C4-2B (cell line): ENCODE measurements at regions not wholly inside any gene's neighbourhood (a gene's known extent, or its start where the extent isn't known, plus 50 kb on each side); places are given as distances from the start of the nearest gene placed in this dataset.

ENCODE experiments used
- H3K27ac ChIP-seq: fragments of 450-650 bp; 2 replicates; pipeline ENCODE4 v1.5.1; 2017
- CTCF ChIP-seq: fragments of 450-650 bp; conservative IDR thresholded peaks from 2 replicates; pipeline ENCODE4 v1.5.1; 2017; ENCODE audit warnings: mild to moderate bottlenecking
- ZFX ChIP-seq: fragments of 450-650 bp; IDR thresholded peaks from 2 replicates; pipeline ENCODE4 v1.6.1; 2017

- no peak for TF ChIP-seq ZFX
- no peak for TF ChIP-seq CTCF
- no peak overlapping the region for H3K27ac ChIP-seq
These were observed 648.2 kb upstream of the ID2 start for GRCh38 chr2:8033546-8034096.

- H3K27ac ChIP-seq = no peak overlapping the region
- TF ChIP-seq ZFX (no peak), CTCF (no peak)
These were observed 645.5 kb upstream of the ID2 start for GRCh38 chr2:8036366-8036765.

DNA sequence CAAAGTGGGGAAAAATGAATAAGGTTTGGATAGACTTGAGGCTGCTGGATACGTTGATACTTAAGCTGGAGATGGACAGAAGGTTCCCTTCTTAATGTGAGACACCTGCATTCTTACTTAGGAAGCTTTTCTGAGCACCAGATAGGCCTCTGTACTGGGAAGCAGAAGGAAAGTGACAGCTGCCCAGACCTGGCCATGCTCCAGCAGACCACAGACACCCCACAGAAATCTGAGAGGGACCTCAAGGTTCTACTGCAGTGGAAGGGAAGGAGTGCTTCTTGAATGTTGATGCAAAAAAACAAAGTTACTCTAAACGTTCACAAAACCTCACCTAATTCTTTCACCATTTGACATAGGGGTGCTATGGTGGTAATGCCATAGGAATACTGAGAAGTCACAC is 642.1 kb upstream of the ID2 start:
- TF ChIP-seq CTCF = no peak
- no peak for TF ChIP-seq ZFX
- no peak overlapping the region for H3K27ac ChIP-seq

DNA sequence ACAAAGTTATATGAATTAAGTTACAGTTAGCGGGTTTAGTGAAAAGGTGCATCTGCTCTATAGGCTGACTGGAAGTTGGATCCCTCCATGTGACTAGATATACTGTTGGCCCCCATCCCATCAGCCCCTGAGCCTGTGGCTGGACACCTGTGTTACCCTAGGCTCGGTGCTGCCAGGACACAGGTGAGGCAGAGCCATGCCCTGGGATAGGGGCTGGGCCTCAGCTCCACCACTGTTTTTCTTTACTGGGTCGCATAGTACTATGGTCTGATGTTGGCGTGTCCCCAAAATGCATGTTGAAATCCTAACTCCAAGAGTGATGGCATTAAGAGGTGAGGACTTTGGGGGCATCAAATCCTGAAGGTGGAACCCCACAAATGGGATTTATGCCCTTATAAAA is 638.6 kb upstream of the ID2 start:
- TF ChIP-seq ZFX (no peak), CTCF (no peak)
- no peak overlapping the region for H3K27ac ChIP-seq

DNA sequence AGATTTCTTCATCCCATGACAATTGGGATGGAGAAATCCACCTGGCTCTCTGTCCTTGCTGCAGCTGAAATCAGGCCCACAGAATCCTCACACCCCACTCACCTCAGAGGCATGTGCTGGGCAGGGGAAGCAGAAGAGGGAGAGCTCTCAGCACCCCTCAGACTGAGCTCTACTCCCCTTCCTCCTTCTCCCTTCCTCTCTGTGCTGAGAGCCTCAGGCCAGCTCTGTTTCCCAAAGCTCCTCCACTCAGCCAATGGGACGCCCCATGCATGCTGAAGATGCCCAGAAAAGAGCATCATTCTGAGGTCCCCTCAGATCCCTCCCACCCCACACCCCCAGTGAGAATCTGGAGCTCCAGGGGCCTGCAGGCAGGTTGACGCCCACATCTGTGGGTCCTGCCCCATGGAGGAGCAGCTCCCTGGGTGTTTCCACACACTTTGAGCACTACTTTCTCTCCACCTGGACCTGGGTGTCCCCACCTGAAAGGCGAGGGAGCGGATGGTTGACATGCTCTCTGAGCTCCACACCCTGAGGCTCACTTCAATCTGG is 637.7 kb upstream of the ID2 start:
- TF ChIP-seq ZFX (no peak), CTCF (no peak)
- H3K27ac ChIP-seq = no peak overlapping the region

DNA sequence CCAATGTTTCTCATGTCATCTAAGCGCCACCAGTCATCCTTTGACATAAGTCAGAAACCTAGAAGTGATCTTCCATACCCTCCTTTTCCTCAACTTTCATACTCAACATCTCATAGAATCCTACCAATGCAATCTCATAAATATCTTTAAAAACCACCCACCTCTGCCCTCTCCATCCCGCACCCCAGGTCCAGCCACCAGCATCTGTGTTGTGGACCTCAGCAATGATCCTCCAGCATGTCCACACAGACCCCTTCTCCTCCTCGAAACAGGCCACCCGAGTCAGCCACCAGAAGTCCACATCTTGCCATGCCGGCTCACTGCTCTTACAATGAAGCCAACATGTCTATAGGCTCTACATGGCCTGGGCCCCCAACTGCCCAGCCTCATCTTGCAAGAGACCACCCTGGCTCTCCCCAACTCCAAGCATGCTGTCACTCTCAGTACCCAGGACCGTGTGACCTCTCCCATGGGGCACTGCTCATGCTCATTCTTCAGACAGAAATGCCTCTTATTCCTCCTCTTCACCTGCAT is 636.7 kb upstream of the ID2 start:
- TF ChIP-seq CTCF (no peak), ZFX (no peak)
- no peak overlapping the region for H3K27ac ChIP-seq

DNA sequence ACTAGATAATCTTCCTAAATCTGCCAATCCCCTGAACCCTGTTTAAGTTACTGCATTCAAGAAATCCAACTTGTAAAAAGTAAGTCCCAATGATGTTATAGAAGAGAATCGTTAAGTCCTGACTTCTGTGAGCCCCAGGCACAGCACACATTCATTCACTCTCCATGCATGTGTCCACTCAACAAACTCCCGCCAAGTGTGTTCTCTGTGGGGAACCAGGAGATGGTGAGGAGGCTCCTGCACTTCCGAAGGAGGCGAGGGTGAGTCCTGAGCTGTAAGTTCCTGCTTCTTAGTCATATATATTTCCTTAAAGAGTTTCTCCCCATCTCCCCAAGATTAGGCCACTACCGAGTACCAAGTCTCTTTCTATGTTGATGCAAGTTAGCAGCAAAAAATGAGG is 635.0 kb upstream of the ID2 start:
- TF ChIP-seq CTCF = no peak
- TF ChIP-seq ZFX = no peak
- no peak overlapping the region for H3K27ac ChIP-seq
